ENCODE measurements at regions not wholly inside any gene's neighbourhood (a gene's known extent, or its start where the extent isn't known, plus 50 kb on each side); places are given as distances from the start of the nearest gene placed in this dataset.

GRCh38 chr7:68792351-68792750 lies 805.9 kb upstream of the AUTS2 start:
- no peak for TF ChIP-seq CTCF (IDR thresholded peaks at IDR 0.05)
- TF ChIP-seq POLR2A (IDR thresholded peaks at IDR 0.05): no peak
- no peak for TF ChIP-seq POLR2AphosphoS5 (IDR thresholded peaks at IDR 0.05)
